NCI-H345 (cell line): ENCODE measurements at regions not wholly inside any gene's neighbourhood (a gene's known extent, or its start where the extent isn't known, plus 50 kb on each side); places are given as distances from the start of the nearest gene placed in this dataset.
"Not testable (repeated sequence)": the region's sequence is repeated elsewhere in the genome, so short reads cannot be mapped to it uniquely, and the experiment has no call there.

ENCODE experiments used
- DNase-seq: peaks from one replicate; lab custom pipeline; 2025; lab: John Stamatoyannopoulos, UW

- DNase-seq = no peak
These were observed 1446.7 kb downstream of the FAM181B start for GRCh38 chr11:81286959-81287358.

- no peak for DNase-seq
These were observed 1447.1 kb downstream of the FAM181B start for GRCh38 chr11:81286550-81286949.

- not testable (repeated sequence) for DNase-seq
These were observed 1453.4 kb downstream of the FAM181B start for GRCh38 chr11:81280228-81280627.

GRCh38 chr11:81278991-81279390 lies 1454.7 kb downstream of the FAM181B start:
- DNase-seq = no peak

- no peak for DNase-seq
These were observed 1463.0 kb downstream of the FAM181B start for GRCh38 chr11:81270686-81271085.

- DNase-seq = no peak
These were observed 1466.4 kb downstream of the FAM181B start for GRCh38 chr11:81267246-81267645.

GRCh38 chr11:81259471-81259870 lies 1474.2 kb downstream of the FAM181B start:
- no peak for DNase-seq

GRCh38 chr11:81255895-81256294 lies 1477.8 kb downstream of the FAM181B start:
- DNase-seq = no peak

- no peak for DNase-seq
These were observed 1480.4 kb downstream of the FAM181B start for GRCh38 chr11:81253244-81253643.

GRCh38 chr11:81246941-81247340 lies 1486.7 kb downstream of the FAM181B start:
- DNase-seq = no peak

GRCh38 chr11:81245791-81246190 lies 1487.9 kb downstream of the FAM181B start:
- no peak for DNase-seq

GRCh38 chr11:81241672-81242275 lies 1491.9 kb downstream of the FAM181B start:
- no peak for DNase-seq

- DNase-seq = peak; percentile 70
These were observed 1496.5 kb downstream of the FAM181B start for GRCh38 chr11:81237139-81237538.

GRCh38 chr11:81227409-81227808 lies 1506.3 kb downstream of the FAM181B start:
- DNase-seq = not testable (repeated sequence)

GRCh38 chr11:81224396-81224795 lies 1509.3 kb downstream of the FAM181B start:
- DNase-seq = no peak

- DNase-seq = no peak
These were observed 1511.2 kb downstream of the FAM181B start for GRCh38 chr11:81222491-81222890.

GRCh38 chr11:81220146-81220895 lies 1513.3 kb downstream of the FAM181B start:
- no peak for DNase-seq

- DNase-seq = no peak
These were observed 1514.0 kb downstream of the FAM181B start for GRCh38 chr11:81219661-81220060.

GRCh38 chr11:81218440-81218839 lies 1515.2 kb downstream of the FAM181B start:
- DNase-seq = no peak

GRCh38 chr11:81211050-81211449 lies 1522.6 kb downstream of the FAM181B start:
- no peak for DNase-seq

GRCh38 chr11:81207421-81208054 lies 1526.1 kb downstream of the FAM181B start:
- DNase-seq = no peak

GRCh38 chr11:81203876-81204275 lies 1529.8 kb downstream of the FAM181B start:
- no peak for DNase-seq

GRCh38 chr11:81197396-81197795 lies 1536.3 kb downstream of the FAM181B start:
- no peak for DNase-seq
